GM12891 (cell line): ENCODE measurements at regions not wholly inside any gene's neighbourhood (a gene's known extent, or its start where the extent isn't known, plus 50 kb on each side); places are given as distances from the start of the nearest gene placed in this dataset.

ENCODE experiments used
- POLR2A ChIP-seq: IDR thresholded peaks from 2 replicates; pipeline ENCODE4 v1.6.1; 2011; ENCODE audit warnings: low read depth, low read length, control low read depth
- POLR2AphosphoS5 ChIP-seq: IDR thresholded peaks from 2 replicates; pipeline ENCODE4 v1.6.1; 2011; ENCODE audit warnings: low read depth, low read length, control low read depth
- TAF1 ChIP-seq: IDR thresholded peaks from 2 replicates; pipeline ENCODE4 v1.6.1; 2011; ENCODE audit warnings: low read depth, low read length, control low read depth

DNA sequence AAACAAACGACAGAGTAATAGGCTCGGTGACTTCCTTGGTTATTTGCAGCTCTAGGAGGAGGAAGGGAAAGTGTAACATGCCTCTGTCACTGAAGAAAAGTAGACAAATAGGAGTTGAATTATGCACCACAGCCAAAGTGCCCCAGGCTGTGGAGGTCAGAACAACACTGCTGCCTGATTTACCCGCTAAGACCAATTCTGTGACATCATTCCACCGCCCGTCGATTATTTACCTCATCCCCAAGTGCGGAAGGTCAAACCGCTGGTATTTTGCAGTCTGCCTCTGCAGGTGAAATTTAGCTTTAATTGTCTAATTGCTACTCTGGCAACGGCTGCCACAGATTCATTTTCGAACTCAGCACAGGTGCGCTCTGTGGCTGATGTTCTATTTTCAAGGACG, 106.3 kb upstream of the PRICKLE2 start:
- TF ChIP-seq POLR2AphosphoS5 (no peak), POLR2A (no peak), TAF1 (no peak)
